ENCODE measurements at regions not wholly inside any gene's neighbourhood (a gene's known extent, or its start where the extent isn't known, plus 50 kb on each side); places are given as distances from the start of the nearest gene placed in this dataset.

- intact Hi-C loops (cut with DNase I; ENCODE audit: low total_unique reads), result no loop called here
- Histone ChIP-seq H3K27ac (no peak overlapping the region), H3K4me3 (no peak overlapping the region), H3K9me3 (no peaks in the 10 kb centered on the region), H3K4me1 (no peaks in the 10 kb centered on the region), H3K27me3 (no peaks in the 10 kb centered on the region), H3K36me3 (no peaks in the 10 kb centered on the region)
- no peak for TF ChIP-seq POLR2A (IDR thresholded peaks at IDR 0.05)
- TF ChIP-seq CTCF (IDR thresholded peaks at IDR 0.05), result no peak
- DNase-seq, result no peak
Measured at GRCh38 chr9:90121762-90122161, 517.0 kb downstream of the GADD45G start.

- Histone ChIP-seq H3K4me1 (no peaks in the 10 kb centered on the region), H3K9me3 (no peaks in the 10 kb centered on the region), H3K27me3 (no peaks in the 10 kb centered on the region), H3K36me3 (no peaks in the 10 kb centered on the region), H3K27ac (no peak overlapping the region), H3K4me3 (no peak overlapping the region)
- TF ChIP-seq POLR2A (IDR thresholded peaks at IDR 0.05) (no peak), CTCF (IDR thresholded peaks at IDR 0.05) (no peak)
- intact Hi-C loops (cut with DNase I; ENCODE audit: low total_unique reads), result no loop called here
- DNase-seq, result no peak
Measured at GRCh38 chr9:90124961-90125360, 517.7 kb downstream of the DIRAS2 start.

- TF ChIP-seq POLR2A (IDR thresholded peaks at IDR 0.05), result no peak
- no peak for TF ChIP-seq CTCF (IDR thresholded peaks at IDR 0.05)
Measured at GRCh38 chr9:90127923-90128322, 514.7 kb downstream of the DIRAS2 start.

GRCh38 chr9:90128587-90129190 lies 513.9 kb downstream of the DIRAS2 start:
- Histone ChIP-seq H3K36me3 (no peaks in the 10 kb centered on the region), H3K9me3 (no peaks in the 10 kb centered on the region), H3K27me3 (no peaks in the 10 kb centered on the region), H3K27ac (no peak overlapping the region), H3K4me1 (no peaks in the 10 kb centered on the region), H3K4me3 (no peak overlapping the region)
- TF ChIP-seq POLR2A (IDR thresholded peaks at IDR 0.05), result no peak
- no peak for TF ChIP-seq CTCF (IDR thresholded peaks at IDR 0.05)
- no peak for DNase-seq
- intact Hi-C loops (cut with DNase I; ENCODE audit: low total_unique reads), result no loop called here

More at GRCh38 chr9:90127923-90128322, 514.7 kb downstream of the DIRAS2 start:
- Histone ChIP-seq H3K4me3 (no peak overlapping the region), H3K27me3 (no peaks in the 10 kb centered on the region), H3K4me1 (no peaks in the 10 kb centered on the region), H3K27ac (no peak overlapping the region), H3K36me3 (no peaks in the 10 kb centered on the region), H3K9me3 (no peaks in the 10 kb centered on the region)
- DNase-seq, result no peak
- intact Hi-C loops (cut with DNase I; ENCODE audit: low total_unique reads), result no loop called here

GRCh38 chr9:90129446-90129845 lies 513.2 kb downstream of the DIRAS2 start:
- intact Hi-C loops (cut with DNase I; ENCODE audit: low total_unique reads), result no loop called here
- DNase-seq, result no peak
- Histone ChIP-seq H3K4me1 (no peaks in the 10 kb centered on the region), H3K36me3 (no peaks in the 10 kb centered on the region), H3K27me3 (no peaks in the 10 kb centered on the region), H3K4me3 (no peak overlapping the region), H3K27ac (no peak overlapping the region), H3K9me3 (no peaks in the 10 kb centered on the region)
- no peak for TF ChIP-seq CTCF (IDR thresholded peaks at IDR 0.05)
- TF ChIP-seq POLR2A (IDR thresholded peaks at IDR 0.05), result no peak
